Vagina (tissue), 2 donors: ENCODE measurements at regions not wholly inside any gene's neighbourhood (a gene's known extent, or its start where the extent isn't known, plus 50 kb on each side); places are given as distances from the start of the nearest gene placed in this dataset.

ENCODE experiments used
- CTCF ChIP-seq, 3 experiments: fragments of 450-650 bp in 2 of 3; fragments of 200-600 bp in 1 of 3; sonication (generic) in 1 of 3; IDR thresholded peaks; one replicate each; pipeline ENCODE4 v1.5.1; 2017 to 2019; ENCODE audit warnings: antibody characterized with exemption in 3 of 3, mild to moderate bottlenecking in 2 of 3, moderate library complexity in 2 of 3
- POLR2A ChIP-seq, 2 donors: fragments of 450-650 bp; IDR thresholded peaks; one replicate each; pipeline ENCODE4 v1.6.1; 2017; ENCODE audit warnings: antibody characterized with exemption in 2 of 2, mild to moderate bottlenecking in 2 of 2, moderate library complexity in 2 of 2
- POLR2AphosphoS5 ChIP-seq, 2 donors: sonication (generic); formaldehyde crosslinking; IDR thresholded peaks; one replicate each; pipeline ENCODE4 v1.9.0; 2017; ENCODE audit warnings: antibody characterized with exemption in 2 of 2, mild to moderate bottlenecking in 2 of 2, low read depth in 1 of 2; ENCODE audit not compliant: insufficient read depth in 1 of 2

- TF ChIP-seq POLR2AphosphoS5 (IDR thresholded peaks at IDR 0.05; ENCODE audit: insufficient read depth in 1 of 2, low read depth in 1 of 2) (no peak), CTCF (IDR thresholded peaks at IDR 0.05) (no peak), POLR2A (IDR thresholded peaks at IDR 0.05) (no peak)
Measured at GRCh38 chr12:22828066-22828465, 203.1 kb downstream of the ETNK1 start.
